LNCaP clone FGC (cell line): ENCODE measurements at regions not wholly inside any gene's neighbourhood (a gene's known extent, or its start where the extent isn't known, plus 50 kb on each side); places are given as distances from the start of the nearest gene placed in this dataset.

Experiments used
- DNase-seq: peaks from one replicate; pipeline ENCODE4 v3.0.0-alpha.2; 2011; ENCODE audit warnings: low read depth
- H3K4me3 ChIP-seq: 2 replicates; pipeline ENCODE4 v1.5.1; 2011; ENCODE audit warnings: mild to moderate bottlenecking, low read depth, low read length, control low read depth
- TF ChIP-seq, protein P1 (sequence below): IDR thresholded peaks from 2 replicates; pipeline ENCODE4 v1.5.1; 2012; ENCODE audit warnings: mild to moderate bottlenecking; ENCODE audit not compliant: control insufficient read depth, insufficient read depth; ENCODE audit errors: extremely low read depth

DNA sequence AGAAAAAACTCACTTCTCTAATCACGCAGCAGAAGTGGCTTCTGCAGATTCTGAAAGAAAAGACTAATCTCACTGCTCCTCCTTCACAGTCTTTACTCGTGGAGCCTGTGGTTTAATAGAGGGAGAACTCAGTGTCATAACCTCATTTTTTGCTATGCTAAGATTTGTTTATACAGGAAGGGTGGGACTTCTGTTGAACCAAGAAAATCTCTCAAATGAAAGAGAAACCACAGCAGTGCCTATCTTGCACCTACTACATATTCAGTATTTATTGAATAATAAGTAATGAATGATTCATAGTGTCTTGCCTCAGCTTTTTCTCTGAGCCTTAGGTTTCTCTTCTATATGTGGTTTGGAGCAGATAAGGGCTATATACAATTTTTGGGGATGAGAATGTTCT, 136.1 kb upstream of the DMAC1 start:
- DNase-seq: no peak
- no peak overlapping the region for H3K4me3 ChIP-seq
- TF ChIP-seq, protein P1, sequence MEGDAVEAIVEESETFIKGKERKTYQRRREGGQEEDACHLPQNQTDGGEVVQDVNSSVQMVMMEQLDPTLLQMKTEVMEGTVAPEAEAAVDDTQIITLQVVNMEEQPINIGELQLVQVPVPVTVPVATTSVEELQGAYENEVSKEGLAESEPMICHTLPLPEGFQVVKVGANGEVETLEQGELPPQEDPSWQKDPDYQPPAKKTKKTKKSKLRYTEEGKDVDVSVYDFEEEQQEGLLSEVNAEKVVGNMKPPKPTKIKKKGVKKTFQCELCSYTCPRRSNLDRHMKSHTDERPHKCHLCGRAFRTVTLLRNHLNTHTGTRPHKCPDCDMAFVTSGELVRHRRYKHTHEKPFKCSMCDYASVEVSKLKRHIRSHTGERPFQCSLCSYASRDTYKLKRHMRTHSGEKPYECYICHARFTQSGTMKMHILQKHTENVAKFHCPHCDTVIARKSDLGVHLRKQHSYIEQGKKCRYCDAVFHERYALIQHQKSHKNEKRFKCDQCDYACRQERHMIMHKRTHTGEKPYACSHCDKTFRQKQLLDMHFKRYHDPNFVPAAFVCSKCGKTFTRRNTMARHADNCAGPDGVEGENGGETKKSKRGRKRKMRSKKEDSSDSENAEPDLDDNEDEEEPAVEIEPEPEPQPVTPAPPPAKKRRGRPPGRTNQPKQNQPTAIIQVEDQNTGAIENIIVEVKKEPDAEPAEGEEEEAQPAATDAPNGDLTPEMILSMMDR: no peak

DNA sequence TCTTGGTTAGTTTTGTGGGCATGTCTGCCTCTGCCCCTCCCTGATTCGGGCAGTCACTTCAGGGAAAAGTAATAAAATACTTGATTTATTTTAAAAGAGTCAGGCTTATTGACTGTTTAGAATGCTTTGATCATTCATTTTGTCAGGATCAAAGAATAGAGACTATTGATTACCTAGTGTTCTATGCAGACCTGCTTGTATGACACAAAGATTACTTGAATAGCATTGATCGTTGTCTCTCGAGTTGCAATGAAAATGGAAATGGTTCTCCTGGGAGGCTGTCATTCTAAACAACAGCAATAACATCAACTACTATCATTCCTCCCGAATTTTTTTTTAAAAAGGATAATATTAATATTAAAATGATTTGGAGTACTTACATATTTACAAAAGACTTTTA, 133.2 kb upstream of the DMAC1 start:
- DNase-seq: no peak
- TF ChIP-seq, protein P1: no peak
- no peak overlapping the region for H3K4me3 ChIP-seq

- TF ChIP-seq, protein P1: no peak
- H3K4me3 ChIP-seq: no peak overlapping the region
- no peak for DNase-seq
These were observed 131.0 kb upstream of the DMAC1 start for GRCh38 chr9:7930613-7931012.

- TF ChIP-seq, protein P1: no peak
- H3K4me3 ChIP-seq: no peak overlapping the region
- DNase-seq: no peak
These were observed 122.1 kb upstream of the DMAC1 start for GRCh38 chr9:7921545-7922197.

GRCh38 chr9:7912037-7912535, 112.5 kb upstream of the DMAC1 start:
- DNase-seq: no peak
- TF ChIP-seq, protein P1: no peak
- no peak overlapping the region for H3K4me3 ChIP-seq

DNA sequence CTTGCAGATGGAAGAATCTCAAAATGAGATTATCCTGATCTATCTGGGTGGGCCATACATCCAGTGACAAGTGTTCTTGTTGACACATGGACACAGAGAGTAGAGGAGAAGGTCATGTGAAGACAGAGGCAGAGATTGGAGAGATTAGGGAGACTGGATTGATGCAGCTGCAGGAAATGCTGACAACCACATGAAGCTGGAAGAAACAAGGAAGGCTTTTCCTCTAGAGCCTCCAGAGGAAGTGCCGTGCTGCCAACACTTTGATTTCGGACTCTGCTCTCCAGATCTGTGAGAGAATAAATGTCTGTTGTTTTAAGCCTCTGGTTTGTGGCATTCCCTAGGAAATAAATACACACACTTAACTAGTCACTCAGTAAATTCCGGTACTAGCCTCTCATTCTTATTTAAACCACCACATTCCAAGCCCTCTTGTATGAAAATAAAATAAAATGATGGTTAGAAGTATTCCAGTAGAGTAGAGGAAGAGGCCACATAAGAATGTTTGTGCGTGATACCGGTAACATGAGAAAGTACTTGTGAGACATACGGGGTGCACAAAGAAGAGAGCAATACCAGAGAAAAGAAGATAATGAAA, 110.9 kb upstream of the DMAC1 start:
- DNase-seq: no peak
- no peak overlapping the region for H3K4me3 ChIP-seq
- TF ChIP-seq, protein P1: no peak
